NAMALWA (cell line): ENCODE measurements at regions not wholly inside any gene's neighbourhood (a gene's known extent, or its start where the extent isn't known, plus 50 kb on each side); places are given as distances from the start of the nearest gene placed in this dataset.
"Not testable (repeated sequence)": the region's sequence is repeated elsewhere in the genome, so short reads cannot be mapped to it uniquely, and the experiment has no call there.

Source experiments
- DNase-seq: peaks from one replicate; pipeline ENCODE4 v3.0.0-alpha.2; 2015; ENCODE audit warnings: low spot score

DNA sequence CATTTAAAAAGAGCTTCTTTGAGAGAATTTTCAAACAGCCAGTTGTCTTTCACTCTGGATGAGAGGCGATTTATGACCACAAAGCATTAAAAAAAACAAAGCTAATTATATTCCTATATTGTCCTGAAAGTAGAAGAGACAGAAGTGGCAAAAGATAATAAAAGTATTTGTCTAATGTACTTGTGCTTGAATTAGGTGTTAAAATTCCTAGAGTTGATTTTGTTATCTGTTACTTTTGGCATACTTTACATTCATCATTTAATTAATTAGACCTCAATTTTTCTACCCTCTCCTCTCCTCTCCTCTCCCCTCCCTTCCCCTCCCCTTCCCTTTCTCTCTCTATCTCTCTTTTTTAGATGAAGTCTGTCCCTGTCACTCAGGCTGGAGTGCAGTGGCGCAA lies 635.1 kb upstream of the ZNF385D start:
- no peak for DNase-seq

DNA sequence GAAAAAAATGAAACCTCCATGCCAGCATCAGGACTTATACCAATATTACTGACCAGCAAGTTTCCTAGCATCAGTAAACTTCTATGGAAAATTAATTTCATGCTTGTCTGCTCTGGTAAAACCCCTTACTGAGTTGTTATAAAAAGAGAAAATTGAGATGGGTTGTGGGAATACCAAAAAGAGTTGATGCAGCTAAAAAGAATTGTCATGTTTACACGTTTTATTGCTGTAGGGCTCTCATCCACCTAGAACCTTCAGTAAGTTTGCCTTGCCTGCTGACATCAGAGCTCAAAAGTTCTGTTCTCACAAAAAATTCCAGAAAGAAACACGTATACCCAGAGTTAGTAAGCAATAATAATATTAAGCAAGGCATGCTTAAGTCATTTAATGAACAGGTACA lies 641.3 kb upstream of the ZNF385D start:
- DNase-seq, result no peak

DNA sequence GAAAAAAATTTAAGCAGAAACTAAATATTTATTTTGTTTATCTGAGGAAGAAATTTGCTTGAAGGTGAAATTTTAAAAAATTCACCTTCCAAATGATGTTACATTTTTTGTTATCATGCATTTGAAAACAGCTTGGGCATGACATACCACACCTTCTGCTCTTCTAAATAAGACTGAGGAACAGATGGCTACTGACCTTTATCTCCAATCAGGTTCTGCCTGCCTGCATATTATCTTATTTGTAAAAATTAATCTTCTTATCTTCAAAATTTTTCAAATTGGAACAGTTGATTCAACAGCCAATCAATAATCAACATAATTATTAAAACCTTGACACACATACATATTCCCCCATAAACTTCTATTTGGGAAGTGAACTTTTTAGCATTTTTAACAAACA lies 641.8 kb upstream of the ZNF385D start:
- DNase-seq, result no peak

DNA sequence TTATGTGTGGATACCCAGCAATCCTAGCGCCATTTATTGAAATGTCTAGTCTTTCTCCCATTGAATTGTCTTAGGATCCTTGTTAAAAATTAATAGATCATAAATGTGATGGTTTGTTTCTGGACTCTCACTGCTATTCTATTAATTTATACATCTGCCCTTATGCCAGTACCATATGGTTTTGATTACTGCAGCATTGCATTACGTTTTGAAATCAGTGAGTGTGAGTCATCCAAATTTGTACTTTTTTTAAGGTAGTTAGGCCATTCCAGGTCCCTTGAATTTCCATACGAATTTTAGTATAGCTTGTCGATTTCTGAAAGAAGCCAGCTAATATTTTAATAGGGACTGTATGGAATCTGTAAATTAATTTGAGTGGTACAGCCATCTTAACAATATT lies 648.6 kb upstream of the ZNF385D start:
- DNase-seq, result no peak

DNA sequence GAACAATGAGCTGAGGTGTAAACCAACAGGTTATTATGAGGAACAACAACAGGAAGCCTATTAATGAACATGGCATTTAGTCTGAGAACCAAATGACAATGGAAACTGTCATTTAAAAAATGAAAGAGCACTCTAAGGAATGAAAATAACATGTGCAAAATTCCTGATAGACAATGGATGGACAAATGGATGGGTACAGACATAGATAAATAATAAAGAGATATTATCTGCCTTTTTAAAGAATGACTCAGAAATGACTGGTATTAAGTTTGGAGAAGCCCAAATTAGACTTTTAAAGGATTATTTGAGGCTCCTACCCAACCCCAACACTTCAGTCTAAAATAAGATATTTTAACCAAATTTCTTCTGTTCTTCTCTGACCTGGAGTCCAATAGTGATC lies 650.5 kb upstream of the ZNF385D start:
- no peak for DNase-seq

DNA sequence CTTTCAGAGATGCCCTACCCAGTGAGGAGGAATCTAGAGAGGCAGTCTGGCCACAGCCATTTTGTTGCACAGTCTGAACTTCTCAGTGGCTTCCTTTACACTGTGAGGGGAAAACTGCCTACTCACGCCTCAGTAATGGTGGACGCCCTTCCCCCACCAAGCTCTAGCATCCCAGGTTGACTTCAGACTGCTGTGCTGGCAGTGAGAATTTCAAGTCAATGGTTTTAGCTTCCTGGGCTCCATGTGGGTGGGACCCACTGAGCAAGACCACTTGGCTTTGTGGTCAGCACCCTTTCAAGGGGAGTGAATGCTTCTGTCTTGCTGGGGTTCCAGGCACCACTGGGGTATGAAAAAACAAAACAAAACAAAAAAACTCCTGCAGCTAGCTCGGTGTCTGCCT lies 663.2 kb upstream of the ZNF385D start:
- DNase-seq, result no peak

DNA sequence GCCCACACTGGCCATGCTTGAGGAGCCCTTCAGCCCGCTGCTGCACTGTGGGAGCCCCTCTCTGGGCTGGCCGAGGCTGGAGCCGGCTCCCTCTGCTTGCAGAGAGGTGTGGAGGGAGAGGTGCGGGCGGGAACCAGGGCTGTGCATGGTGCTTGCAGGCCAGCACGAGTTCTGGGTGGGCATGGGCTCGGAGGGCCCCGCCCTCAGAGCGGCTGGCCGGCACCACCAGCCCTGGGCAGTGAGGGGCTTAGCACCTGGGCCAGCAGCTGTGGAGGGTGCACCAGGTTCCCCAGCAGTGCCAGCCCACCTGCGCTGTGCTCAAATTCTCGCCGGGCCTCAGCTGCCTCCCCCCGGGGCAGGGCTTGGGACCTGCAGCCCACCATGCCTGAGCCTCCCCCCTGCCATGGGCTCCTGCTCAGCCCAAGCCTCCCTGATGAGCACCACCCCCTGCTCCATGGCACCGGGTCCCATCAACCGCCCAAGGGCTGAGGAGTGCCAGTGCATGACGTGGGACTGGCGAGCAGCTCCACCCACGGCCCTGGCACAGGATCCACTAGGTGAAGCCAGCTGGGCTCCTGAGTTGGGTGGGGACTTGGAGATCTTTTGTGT lies 665.9 kb upstream of the ZNF385D start:
- not testable (repeated sequence) for DNase-seq

DNA sequence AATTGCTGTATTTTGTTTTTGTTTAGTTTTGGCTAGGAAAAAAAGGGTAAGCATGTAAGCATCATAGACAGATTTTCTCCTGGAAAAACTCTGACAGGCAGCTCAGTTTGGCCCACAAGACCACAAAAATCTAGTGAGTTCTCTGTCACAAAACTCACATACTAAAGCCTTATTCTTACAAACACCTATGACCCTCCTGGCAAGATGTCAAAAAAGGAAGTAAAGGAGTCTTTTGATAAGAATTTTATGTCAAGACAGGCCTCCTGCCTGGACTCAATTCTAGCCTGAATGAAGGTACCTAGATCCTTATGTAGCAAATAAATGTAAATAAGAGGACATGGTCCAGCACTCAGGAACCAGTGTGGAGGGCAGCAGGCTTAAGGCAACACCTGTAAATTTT lies 668.3 kb upstream of the ZNF385D start:
- DNase-seq, result no peak

DNA sequence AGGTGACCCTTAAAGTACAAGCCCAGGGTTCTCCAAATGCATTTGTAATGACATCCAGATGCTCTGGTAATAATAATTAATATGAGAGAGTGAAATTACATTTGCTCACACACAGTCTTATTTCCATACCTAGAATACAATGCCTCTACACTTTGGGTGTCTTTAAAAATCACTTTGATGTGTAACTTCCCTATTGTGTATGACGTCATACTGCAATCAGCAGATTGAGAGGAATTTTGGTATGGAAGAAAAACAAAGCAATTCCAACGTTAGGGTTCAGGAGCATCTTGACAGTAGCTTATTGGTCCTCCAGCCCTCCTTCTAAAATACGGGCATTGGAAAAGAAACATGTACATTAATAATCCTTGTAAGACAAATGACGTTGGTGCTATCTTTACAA lies 670.6 kb upstream of the ZNF385D start:
- no peak for DNase-seq

DNA sequence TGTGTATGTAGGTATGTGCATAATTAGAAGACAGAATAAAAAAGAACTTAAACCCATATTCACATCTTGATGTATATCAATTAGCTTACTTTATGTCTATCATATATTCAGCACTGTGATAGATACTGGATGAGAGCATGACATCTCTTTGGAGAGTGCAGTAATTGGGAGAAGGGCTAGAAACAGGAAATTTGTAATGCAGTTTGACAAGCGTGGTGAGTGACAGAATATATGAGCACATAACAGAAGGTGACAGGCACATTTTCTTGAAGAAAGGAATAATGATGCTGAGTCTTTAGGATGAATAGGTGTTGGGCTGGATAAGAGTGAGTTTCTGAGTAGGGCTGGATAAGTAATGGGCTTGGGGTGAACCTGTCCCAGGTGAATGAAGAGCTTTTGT lies 680.3 kb upstream of the ZNF385D start:
- no peak for DNase-seq

DNA sequence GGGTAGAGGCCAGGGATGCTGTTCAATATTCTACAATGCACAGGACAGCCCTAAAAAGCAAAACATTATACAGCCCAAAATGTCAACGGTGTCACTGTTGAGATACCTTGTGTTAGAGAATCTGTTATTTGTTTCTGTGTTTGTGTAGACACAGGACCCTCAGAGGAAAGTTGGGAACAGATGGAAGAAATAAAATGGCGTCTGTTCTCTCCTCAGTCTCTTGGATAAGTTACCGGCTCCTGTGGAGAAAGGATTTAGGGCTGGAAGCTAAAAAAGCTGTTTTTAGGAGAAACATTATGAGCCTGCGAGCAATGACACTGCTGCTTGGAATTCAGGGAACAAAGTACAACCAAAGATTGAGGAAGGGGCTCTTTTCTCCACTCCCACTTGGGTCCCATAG lies 688.6 kb upstream of the ZNF385D start:
- DNase-seq, result no peak

DNA sequence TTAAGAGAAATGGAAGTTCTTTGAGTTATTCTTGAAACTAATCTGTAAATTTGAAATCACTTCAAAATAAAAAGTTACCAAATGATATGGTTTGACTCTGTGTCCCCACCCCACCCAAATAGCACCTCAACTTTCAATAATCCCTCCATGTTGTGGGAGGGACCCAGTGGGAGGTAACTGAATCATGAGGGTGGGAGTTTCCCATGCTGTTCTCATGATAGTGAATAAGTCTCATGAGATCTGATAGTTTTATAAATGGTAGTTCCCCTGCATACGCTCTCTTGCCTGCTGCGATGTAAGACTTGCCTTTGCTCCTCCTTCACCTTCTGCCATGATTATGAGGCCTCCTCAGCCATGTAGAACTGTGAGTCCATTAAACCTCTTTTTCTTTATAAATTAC lies 690.7 kb upstream of the ZNF385D start:
- DNase-seq, result no peak

DNA sequence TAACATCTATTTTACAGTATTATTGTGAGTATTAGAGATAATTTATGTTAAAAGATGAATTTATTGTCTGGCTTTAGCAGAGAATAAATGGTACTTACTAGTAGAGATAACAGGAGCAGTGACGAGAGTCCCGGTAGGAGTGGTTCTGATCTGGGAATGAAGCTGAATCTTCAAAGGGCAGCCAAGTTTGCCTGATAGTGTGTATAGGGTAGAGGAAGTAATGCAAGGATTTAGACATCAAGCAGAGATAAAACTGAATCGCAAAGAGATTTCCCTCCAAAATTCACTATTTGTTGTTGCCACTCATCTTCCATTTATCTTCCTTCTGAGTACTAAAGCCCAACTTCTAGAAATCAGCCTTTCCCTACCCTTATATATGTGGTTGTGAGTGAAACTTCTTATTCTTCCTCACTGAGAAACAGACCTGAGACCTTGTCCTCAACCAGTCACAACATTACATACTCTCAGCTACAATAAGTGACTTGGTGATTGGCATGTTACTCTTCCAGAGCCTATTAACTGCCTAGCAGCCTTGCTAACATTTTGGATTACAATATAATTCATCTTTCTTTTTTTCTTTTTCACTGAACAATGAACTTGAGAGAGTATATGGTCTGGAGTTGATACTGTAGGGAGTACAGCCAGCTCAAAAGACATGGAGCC lies 692.7 kb upstream of the ZNF385D start:
- no peak for DNase-seq

DNA sequence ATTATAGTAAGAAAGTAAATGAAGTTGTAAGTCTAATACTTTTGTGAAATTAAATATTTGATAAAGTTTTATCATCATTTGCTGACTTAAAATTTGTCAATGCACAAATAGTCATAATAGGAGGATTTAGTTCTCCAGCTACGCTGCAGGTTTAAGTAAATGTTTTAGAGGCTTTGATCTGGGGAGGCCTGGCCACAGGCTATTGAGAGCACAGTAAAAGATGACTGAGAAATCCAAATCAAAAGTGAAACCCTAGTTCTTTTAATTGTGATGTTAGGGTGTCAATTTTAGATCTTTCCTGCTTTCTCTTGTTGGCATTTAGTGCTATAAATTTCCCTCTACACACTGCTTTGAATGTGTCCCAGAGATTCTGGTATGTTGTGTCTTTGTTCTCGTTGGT lies 694.3 kb upstream of the ZNF385D start:
- DNase-seq, result not testable (repeated sequence)

DNA sequence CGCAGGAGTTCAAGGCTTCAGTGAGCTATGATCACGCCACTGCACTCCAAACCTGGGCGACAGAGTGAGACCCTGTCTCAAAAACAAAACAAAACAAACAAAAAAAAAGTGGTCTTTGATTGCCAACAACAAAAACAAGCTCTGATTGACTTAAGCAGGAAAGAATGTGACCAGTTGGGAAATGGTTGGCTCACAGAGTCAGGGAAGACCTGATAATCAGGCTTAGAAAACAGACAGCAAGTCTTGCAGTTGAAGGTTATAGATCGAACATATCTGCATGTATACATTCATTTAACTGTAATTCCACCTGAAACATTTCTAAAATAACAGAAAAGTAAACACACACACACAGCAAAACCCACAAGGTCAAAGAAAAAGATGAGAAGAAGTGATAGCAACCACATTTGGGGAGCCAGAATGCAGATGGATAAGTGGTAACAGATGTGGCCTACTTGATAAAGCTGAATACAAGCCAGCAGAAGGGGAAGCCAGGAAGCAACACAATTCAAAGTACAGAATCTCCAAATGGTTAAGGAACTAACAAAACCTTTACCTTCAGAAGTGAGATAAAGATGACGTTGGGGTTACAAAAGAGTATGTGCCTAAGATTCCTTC lies 699.9 kb upstream of the ZNF385D start:
- no peak for DNase-seq

DNA sequence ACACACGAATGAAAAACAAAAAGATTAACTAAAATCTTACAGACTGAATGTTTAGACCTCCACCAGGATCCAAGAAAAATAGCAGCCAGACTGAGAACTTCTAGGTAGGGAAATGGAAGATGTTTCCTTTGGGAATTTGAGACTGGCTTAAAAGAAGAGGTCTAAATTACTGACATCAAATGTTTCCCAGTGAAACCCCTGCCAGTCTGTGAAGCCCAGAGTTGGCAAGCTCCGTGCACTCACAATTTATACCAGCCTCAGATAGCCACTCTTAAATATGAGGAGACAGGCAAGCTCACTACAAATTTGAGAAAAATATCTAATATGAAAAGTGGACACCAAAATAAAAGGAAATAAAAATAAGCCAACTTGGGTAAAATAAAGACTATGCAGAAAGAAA lies 700.5 kb upstream of the ZNF385D start:
- no peak for DNase-seq

DNA sequence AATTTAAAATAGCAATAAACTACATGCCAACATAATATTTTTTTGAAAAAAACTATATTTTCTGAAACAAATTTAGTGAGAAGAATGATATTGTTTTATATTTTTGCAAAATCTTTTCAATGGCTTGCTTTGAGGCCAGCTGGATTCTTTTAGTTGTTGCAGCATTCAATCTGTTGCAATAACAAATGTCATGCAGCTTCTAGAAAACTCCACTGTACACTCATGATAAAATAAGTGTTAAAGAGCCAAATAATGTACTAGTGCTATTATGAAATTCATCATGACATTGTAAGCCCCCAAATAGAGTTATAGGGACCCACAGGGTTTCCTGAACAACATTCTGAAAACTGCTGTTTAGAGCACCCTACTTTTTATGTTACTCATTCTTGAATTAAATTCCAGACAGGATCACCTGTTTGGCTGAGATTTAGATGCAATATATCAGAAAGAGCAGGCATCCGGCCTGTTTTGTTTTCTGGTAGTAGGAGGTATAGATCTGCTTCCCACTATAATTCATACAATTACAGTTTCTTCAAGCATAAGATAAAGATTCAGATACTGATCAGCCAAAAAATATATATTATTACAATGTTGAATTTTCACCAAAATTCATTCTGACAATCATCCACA lies 703.0 kb upstream of the ZNF385D start:
- DNase-seq, result no peak

DNA sequence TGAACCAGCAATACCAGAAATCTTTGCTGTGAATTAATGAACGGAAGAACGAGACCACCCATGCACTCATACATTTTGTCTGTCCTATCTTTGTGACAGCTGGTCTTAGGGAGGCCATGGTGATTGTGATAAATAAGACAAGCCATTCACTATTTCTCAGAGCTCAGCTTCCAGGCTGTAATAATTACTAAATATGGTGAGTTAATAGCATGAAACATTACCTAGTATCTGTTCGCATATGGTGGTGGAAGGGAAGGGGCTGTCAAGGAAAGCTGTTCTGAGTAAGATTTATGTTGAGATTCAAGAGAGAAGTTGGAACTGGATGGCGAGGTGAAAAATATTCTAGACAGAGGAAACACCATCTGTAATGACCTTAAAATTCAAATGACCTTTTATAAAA lies 719.0 kb upstream of the ZNF385D start:
- DNase-seq, result no peak

DNA sequence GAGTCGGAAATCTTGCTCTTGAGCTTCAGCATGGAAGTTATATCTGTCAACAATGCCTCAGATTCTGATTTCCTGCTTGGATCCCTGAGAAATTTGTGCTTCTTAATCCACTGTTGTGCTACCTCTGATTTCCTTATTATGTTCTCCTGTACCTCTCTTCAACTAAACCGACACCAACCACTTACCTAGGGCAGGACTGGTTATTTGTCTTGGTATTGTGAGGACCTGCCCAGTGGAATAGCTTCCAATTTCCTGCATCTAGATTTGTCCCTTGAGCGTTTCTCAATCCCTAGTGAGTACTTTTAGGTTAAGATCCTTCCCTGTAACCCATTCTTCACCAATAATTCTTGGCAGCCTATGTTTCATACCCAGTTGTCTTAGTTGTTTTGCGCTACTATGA lies 720.5 kb upstream of the ZNF385D start:
- DNase-seq, result no peak

DNA sequence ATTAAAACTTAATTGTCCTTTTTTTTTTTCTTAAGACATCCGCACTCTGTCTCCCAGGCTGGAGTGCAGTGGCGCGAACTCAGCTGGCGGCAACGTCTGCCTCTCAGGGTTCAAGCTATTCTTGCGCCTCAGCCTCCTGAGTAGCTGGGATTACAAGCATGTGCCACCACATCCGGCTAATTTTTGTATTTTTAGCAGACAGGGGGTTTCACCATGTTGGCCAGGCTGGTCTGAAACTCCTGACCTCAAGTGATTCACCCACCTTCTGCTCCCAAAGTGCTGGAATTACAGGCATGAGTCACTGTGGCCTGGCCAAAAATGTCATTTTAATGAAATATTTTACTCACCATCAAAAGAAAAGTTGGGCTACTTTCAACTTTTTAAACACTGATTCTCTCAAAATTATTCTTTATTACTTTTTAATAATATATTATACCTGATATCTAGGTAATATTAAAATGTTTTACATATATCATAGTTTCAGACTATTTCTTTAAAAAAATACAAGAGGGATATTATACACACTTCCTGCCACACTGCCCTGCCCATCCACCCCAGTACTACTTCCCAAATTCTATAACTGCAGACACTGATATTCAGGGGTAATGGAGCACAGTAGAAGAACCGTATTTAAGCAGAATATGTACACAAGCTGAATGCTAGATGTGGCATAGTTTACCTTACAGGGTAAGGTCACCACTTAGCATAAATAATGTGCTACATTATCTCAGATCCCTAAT lies 723.9 kb upstream of the ZNF385D start:
- DNase-seq, result no peak

DNA sequence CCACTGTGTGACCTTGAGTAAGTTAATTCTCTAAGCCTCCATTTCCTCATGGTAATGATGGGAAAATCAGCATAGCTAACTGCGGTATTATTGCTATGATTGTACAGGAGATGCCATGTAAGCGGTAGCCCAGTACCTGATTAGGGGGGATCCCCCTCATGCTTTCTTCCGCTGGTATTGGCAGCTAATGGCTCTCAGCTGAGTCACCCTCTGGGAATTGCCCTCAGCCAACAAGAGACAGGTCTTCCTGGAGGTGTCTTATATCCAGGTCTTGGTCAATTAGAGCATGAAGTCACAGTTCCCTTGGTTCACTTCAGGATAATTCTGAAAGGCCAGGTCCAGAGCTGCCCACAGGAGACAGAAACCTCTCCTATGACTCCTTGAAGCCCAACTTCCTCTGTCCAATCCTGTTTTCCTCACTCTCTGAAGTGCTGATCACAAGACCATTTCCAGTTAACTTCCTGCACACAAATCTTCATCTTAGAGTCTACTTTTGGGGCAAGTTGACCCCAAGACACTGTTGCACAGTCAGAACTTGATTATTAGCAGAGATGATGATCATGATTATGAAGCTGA lies 724.7 kb upstream of the ZNF385D start:
- DNase-seq, result no peak

DNA sequence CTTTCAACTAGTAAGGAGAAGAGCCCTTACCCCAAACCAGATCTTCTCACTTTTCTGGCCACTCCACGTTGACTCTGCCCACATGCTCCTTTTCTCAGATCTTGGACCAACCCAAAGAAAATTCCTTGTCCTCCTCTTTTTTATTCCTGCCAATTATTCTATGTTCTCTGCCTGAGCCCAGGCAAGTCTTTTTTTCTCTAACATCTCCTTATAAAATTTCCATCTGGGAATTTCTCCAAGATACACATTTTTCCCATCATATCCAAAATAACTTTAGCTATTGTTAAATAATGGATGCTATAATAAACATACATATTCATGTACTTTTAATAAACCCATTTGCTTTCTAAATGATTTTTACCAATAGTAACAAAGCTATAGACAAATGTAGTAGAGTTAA lies 726.0 kb upstream of the ZNF385D start:
- DNase-seq, result no peak
